Stomach (tissue), 8 donors: ENCODE measurements at regions not wholly inside any gene's neighbourhood (a gene's known extent, or its start where the extent isn't known, plus 50 kb on each side); places are given as distances from the start of the nearest gene placed in this dataset.

Experiments
- DNase-seq, 2 donors: peaks; one replicate each; pipeline versions ENCODE4 v3.0.0 to v3.0.0-alpha.2; 2013 to 2019
- H3K27ac ChIP-seq, 5 donors: fragments of 200-600 bp in 4 of 5; sonication (generic) in 4 of 5; one replicate each; pipeline ENCODE4 v1.5.1; 2013 to 2019; ENCODE audit warnings: mild to moderate bottlenecking in 1 of 5, moderate library complexity in 1 of 5
- H3K27me3 ChIP-seq, 3 donors: fragments of 200-600 bp; sonication (generic); one replicate each; pipeline ENCODE4 v1.5.1; 2017 to 2019; ENCODE audit warnings: mixed run types in 1 of 3
- H3K36me3 ChIP-seq, 4 donors: fragments of 200-600 bp; sonication (generic); 1 replicate in 3 of 4; 2 replicates in 1 of 4; pipeline ENCODE4 v1.5.1; 2016 to 2019
- H3K4me1 ChIP-seq, 4 donors: fragments of 200-600 bp; sonication (generic); one replicate each; pipeline ENCODE4 v1.5.1; 2016 to 2019
- H3K4me3 ChIP-seq, 4 donors: fragments of 200-600 bp; sonication (generic) in 3 of 4; one replicate each; pipeline ENCODE4 v1.5.1; 2016 to 2019; ENCODE audit warnings: mild to moderate bottlenecking in 1 of 4
- H3K9me3 ChIP-seq, 4 donors: fragments of 200-600 bp; sonication (generic); one replicate each; pipeline ENCODE4 v1.5.1; 2016 to 2019
- EP300 ChIP-seq: sonication (generic); formaldehyde crosslinking; IDR thresholded peaks from one replicate; pipeline ENCODE4 v1.6.1; 2017; ENCODE audit warnings: antibody characterized with exemption
- POLR2A ChIP-seq, 4 donors: fragments of 450-650 bp; IDR thresholded peaks; one replicate each; pipeline ENCODE4 v1.6.1; 2016; ENCODE audit warnings: antibody characterized with exemption in 4 of 4, control low read depth in 2 of 4, mild to moderate bottlenecking in 1 of 4, moderate library complexity in 1 of 4
- POLR2AphosphoS5 ChIP-seq, 3 donors: sonication (generic); formaldehyde crosslinking; IDR thresholded peaks; one replicate each; pipeline ENCODE4 v1.6.1; 2016; ENCODE audit warnings: antibody characterized with exemption in 3 of 3
- WGBS, 5 donors: extraction: QIAGEN DNeasy Blood & Tissue Kit in 3 of 5; methylation state at CpG; one replicate each; pipeline versions ENCODE4 v1.1.5 to v1.1.7; 2013 to 2018; 5-methylcytosine and 5-hydroxymethylcytosine counted together
- intact Hi-C: fragments of 100-400 bp; cut with DNase I; formaldehyde crosslinking; loops from one replicate; pipeline ENCODE4 v1.15.1; 2023; ENCODE audit warnings: low total_unique reads
- TF ChIP-seq, protein P1 (sequence below), 7 experiments: fragments of 450-650 bp in 4 of 7; fragments of 200-600 bp in 3 of 7; sonication (generic) in 3 of 7; IDR thresholded peaks; one replicate each; pipeline ENCODE4 v1.5.1; 2016 to 2019; ENCODE audit warnings: antibody characterized with exemption in 7 of 7, control low read depth in 2 of 7, mild to moderate bottlenecking in 1 of 7
- donor health status: healthy with polysubstance abuse.
- donor health status: Bipolar disorder and iron deficiency.
- donor health status: healthy.

DNA sequence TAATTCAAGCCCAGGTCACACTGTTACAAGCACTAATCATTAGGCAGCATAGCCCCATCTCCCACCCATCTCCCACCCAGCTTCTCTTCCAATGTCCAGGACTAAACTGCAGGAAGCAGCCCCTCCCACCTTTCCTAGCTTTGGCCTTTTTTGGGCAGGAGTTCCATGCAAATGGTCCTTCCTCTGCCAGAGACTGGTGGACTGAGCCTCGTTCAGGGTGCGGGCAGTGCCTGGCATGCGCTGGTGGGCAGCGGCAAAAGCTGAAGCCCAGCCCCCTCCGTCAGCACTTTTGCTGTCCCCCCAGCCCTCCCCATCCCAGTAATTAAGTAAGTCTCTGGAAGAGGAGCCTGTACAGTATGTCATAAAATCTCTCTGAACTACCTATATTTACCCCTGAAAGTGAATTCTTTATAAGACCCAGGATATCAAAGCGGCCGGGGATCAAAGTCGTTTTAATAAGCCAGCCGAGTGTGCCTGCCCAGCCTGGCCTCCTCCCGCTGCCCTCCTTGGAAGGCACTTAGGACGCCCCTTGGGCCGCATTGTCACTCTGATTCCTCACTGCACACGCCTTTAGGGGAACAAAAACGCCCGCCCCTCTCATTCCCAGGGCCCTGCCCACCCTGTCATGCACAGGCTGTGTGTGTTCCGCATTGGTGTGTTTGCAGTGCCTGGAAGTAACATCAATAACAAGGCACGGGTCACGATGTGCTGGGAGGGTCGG, 109.9 kb downstream of the IRX5 start:
- 62 to 77% (median 71%) methylated on average over 19 of the region's 19 CpGs for WGBS, 5 donors
- Histone ChIP-seq H3K9me3 (no peaks in the 10 kb centered on the region), H3K4me1 (no peaks in the 10 kb centered on the region), H3K4me3 (no peak overlapping the region), H3K27me3 (peaks cover 0 to 26% (median 8%) of the 10 kb centered on the region in 3 donors), H3K27ac (no peak overlapping the region), H3K36me3 (no peaks in the 10 kb centered on the region)
- no peak for DNase-seq
- no peak for TF ChIP-seq POLR2A (IDR thresholded peaks at IDR 0.05)
- TF ChIP-seq, protein P1, sequence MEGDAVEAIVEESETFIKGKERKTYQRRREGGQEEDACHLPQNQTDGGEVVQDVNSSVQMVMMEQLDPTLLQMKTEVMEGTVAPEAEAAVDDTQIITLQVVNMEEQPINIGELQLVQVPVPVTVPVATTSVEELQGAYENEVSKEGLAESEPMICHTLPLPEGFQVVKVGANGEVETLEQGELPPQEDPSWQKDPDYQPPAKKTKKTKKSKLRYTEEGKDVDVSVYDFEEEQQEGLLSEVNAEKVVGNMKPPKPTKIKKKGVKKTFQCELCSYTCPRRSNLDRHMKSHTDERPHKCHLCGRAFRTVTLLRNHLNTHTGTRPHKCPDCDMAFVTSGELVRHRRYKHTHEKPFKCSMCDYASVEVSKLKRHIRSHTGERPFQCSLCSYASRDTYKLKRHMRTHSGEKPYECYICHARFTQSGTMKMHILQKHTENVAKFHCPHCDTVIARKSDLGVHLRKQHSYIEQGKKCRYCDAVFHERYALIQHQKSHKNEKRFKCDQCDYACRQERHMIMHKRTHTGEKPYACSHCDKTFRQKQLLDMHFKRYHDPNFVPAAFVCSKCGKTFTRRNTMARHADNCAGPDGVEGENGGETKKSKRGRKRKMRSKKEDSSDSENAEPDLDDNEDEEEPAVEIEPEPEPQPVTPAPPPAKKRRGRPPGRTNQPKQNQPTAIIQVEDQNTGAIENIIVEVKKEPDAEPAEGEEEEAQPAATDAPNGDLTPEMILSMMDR (IDR thresholded peaks at IDR 0.05), result no peak
- no peak for TF ChIP-seq POLR2AphosphoS5 (IDR thresholded peaks at IDR 0.05)
- intact Hi-C loops, result no loop called here

DNA sequence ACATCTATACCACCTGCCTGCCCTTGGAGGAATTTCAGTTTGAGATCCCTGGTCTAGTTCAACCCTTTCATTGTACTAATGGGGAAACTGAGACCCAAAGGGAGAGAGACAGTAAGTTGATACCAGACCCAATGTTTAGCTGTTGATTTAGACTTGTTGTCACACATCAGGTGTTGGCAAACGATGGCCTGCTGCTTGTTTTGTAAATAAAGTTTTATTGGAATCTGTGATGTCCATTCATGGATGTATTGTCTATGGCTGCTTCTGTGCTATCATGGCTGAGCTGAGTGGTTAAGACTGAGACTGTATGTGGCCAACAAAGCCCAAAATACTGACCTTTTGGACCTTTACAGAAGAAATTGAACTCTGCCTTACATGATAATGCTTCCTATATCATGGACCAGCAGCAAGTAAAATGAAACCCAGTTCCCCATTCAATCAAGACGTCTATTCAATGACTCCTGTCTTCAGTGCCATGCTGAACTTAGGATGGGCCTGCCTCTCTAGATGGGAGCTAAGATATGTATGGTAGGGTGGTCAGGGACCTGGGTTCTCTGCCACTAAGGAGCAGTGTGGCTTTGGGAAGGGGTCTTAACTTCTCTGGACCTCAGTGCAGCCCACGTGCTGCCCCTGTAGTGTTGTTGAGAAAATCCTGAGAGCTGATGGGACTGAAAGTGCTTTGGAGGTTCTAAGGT, 111.0 kb downstream of the IRX5 start:
- H3K4me3 ChIP-seq, result no peak overlapping the region
- H3K36me3 ChIP-seq, result no peaks in the 10 kb centered on the region
- TF ChIP-seq POLR2A (IDR thresholded peaks at IDR 0.05) (no peak), POLR2AphosphoS5 (IDR thresholded peaks at IDR 0.05) (no peak), EP300 (no peak)
- TF ChIP-seq, protein P1 (IDR thresholded peaks at IDR 0.05), result no peak
- no peaks in the 10 kb centered on the region for H3K9me3 ChIP-seq
- intact Hi-C loops, result no loop called here
- no peak for DNase-seq
- 64 to 85% (median 72%) methylated on average over 3 of the region's 3 CpGs for whole genome bisulfite sequencing, 5 donors
- no peak overlapping the region for H3K27ac ChIP-seq
- no peaks in the 10 kb centered on the region for H3K4me1 ChIP-seq
- peaks cover 0 to 26% (median 8%) of the 10 kb centered on the region in 3 donors for H3K27me3 ChIP-seq

DNA sequence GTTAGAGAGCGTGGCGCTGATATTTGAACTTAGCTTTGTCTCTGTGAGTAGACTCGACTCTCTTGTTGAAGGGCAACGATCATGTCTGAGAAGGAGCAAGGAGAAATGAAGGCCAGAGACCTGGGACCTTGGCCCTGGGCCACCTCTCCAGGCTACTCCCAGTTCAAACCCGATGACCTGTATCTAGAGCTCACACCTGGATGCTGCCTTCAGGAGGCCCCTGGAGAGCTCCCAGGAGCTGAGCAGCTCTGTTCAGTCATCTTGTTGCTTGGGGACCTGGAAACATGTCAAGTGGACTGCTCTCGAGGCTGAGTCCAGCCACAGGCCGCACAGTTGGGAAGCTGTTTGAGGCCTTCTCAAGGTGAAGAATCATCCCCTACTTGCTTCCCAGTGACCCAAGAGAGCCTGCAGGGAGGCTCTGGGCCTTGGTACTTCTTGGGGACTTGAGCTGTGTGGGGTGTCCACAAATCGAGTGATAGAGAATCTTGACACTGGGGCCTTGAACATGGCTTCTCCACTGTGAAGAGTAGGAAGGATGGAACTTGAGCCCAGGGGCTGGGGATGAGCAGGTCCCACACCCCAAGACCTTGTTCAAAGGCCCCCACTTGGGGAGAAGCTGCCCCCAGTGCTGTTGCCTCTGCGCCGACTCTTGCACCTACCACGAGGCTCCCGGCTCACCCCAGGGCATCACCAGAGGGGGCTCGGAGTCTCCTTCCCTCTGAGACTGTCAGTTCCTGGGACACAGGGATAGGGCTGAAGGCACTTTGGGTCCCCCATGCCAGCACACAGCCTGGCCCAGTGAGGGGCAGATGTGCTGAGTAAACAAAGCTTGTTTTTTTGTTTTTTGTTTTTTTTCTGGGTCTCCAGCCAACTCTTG, 112.1 kb downstream of the IRX5 start:
- H3K36me3 ChIP-seq, result no peaks in the 10 kb centered on the region
- H3K9me3 ChIP-seq, result no peaks in the 10 kb centered on the region
- DNase-seq, result no peak
- intact Hi-C loops, result no loop called here
- no peaks in the 10 kb centered on the region for H3K4me1 ChIP-seq
- H3K4me3 ChIP-seq, result no peak overlapping the region
- no peak overlapping the region for H3K27ac ChIP-seq
- 90 to 96% (median 92%) methylated on average over 11 to 13 of the region's 13 CpGs for WGBS, 5 donors
- H3K27me3 ChIP-seq, result peaks cover 0 to 26% (median 8%) of the 10 kb centered on the region in 3 donors
- TF ChIP-seq POLR2AphosphoS5 (IDR thresholded peaks at IDR 0.05) (no peak), POLR2A (IDR thresholded peaks at IDR 0.05) (no peak), EP300 (no peak)
- TF ChIP-seq, protein P1 (IDR thresholded peaks at IDR 0.05), result no peak

DNA sequence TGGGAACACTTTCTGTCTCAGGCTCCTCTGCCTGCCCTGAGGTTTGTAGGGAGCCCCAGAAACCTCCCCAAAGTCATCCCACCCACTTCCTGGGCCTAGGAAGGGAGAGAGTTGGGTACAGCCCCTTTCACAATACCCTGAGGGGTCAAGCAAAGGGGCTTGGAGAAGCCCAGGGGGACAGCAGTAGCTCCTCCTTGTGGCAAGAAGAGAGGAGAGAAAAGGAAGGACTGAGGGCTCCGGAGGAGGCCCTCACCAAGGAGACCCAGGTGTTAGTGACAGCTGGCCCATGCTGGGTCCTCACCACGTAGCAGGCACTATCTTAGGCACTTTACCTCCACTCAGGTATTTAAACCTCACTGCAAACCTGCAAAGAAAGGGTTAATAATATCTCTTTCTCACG, 112.8 kb downstream of the IRX5 start:
- H3K9me3 ChIP-seq, result no peaks in the 10 kb centered on the region
- H3K27me3 ChIP-seq, result peaks cover 0 to 26% (median 8%) of the 10 kb centered on the region in 3 donors
- H3K27ac ChIP-seq, result no peak overlapping the region
- H3K4me3 ChIP-seq, result no peak overlapping the region
- TF ChIP-seq, protein P1 (IDR thresholded peaks at IDR 0.05), result no peak
- no peaks in the 10 kb centered on the region for H3K36me3 ChIP-seq
- DNase-seq, result no peak
- H3K4me1 ChIP-seq, result no peaks in the 10 kb centered on the region
- 38 to 45% (median 41%) methylated on average over 3 of the region's 3 CpGs for WGBS, 5 donors
- intact Hi-C loops, result no loop called here
